Suprapubic skin (tissue), 3 donors: ENCODE measurements at regions not wholly inside any gene's neighbourhood (a gene's known extent, or its start where the extent isn't known, plus 50 kb on each side); places are given as distances from the start of the nearest gene placed in this dataset.

Experiments
- CTCF ChIP-seq, 2 donors: fragments of 200-600 bp in 1 of 2; fragments of 450-650 bp in 1 of 2; sonication (generic) in 1 of 2; IDR thresholded peaks; one replicate each; pipeline ENCODE4 v1.5.1; 2016 to 2019; ENCODE audit warnings: antibody characterized with exemption in 2 of 2, mild to moderate bottlenecking in 1 of 2, moderate library complexity in 1 of 2
- EP300 ChIP-seq: sonication (generic); formaldehyde crosslinking; IDR thresholded peaks from one replicate; pipeline ENCODE4 v1.6.1; 2017; ENCODE audit warnings: antibody characterized with exemption

- TF ChIP-seq CTCF (IDR thresholded peaks at IDR 0.05): no peak
- TF ChIP-seq EP300: no peak
These were observed 87.8 kb upstream of the TOP3B start for GRCh38 chr22:22070371-22070824.
